GM12878 (cell line): ENCODE measurements at regions not wholly inside any gene's neighbourhood (a gene's known extent, or its start where the extent isn't known, plus 50 kb on each side); places are given as distances from the start of the nearest gene placed in this dataset.
A peak's percentile ranks its signal among the peaks of the same experiment; 100 is the strongest.

Source experiments
- ATAC-seq: fragments of 200-7000 bp; cut with Tn5 transposase; 3 replicates; pipeline ENCODE4 v1.9.1; 2020; ENCODE audit warnings: mild to moderate bottlenecking, moderate library complexity
- BruUV-seq: library from RNA; stranded (reverse); fragments of 400-500 nt; replicated peaks from 2 replicates; lab custom pipeline; 2021; lab: Mats Ljungman, UMichigan
- CTCF ChIA-PET: fragments of 300-600 bp; sonication (Branson Sonifier 250); formaldehyde crosslinking; extraction: SDS; loops from one replicate; lab custom pipeline; 2021; ENCODE audit warnings: inconsistent platforms; lab: Yijun Ruan, JAX
- POLR2A ChIA-PET: fragments of 350-600 bp; formaldehyde crosslinking; extraction: SDS; loops from one replicate; lab custom pipeline; 2021; ENCODE audit warnings: inconsistent platforms; lab: Charles Lee
- RAD21 ChIA-PET: fragments of 300-600 bp; sonication (Branson Sonifier 250); formaldehyde crosslinking; loops from one replicate; lab custom pipeline; 2023; ENCODE audit warnings: antibody characterized with exemption; ENCODE audit not compliant: unreplicated experiment; lab: Charles Lee
- SMC1A ChIA-PET: fragments of 300-600 bp; sonication (Branson Sonifier 250); formaldehyde crosslinking; loops from one replicate; lab custom pipeline; 2023; ENCODE audit not compliant: unreplicated experiment, uncharacterized antibody; lab: Charles Lee
- DNase-seq: peaks from one replicate; pipeline ENCODE4 v3.0.0-alpha.2; 2011; ENCODE audit warnings: low read depth, low spot score
- FAIRE-seq: peaks from 3 replicates; lab custom pipeline; 2011; peaks lifted over from hg19 to GRCh38; lab: Jason Lieb, UNC
- H2AFZ ChIP-seq: 2 replicates; pipeline ENCODE4 v1.6.0; 2011; ENCODE audit warnings: low read depth, low read length, control low read depth; ENCODE audit not compliant: control insufficient read depth
- H3K27ac ChIP-seq: 2 replicates; pipeline ENCODE4 v1.5.1; 2011; ENCODE audit warnings: control low read depth; ENCODE audit not compliant: control insufficient read depth, insufficient read depth
- H3K27me3 ChIP-seq, 2 experiments: replicated peaks in 1 of 2; 2 replicates each; pipeline versions ENCODE4 v1.6.0 to v1.6.1; 2011; ENCODE audit warnings: low read length in 1 of 2; ENCODE audit not compliant: control insufficient read depth in 2 of 2, insufficient read depth in 2 of 2
- H3K36me3 ChIP-seq, 2 experiments: 2 replicates each; pipeline ENCODE4 v1.5.1; 2011; ENCODE audit warnings: low read length in 1 of 2; ENCODE audit not compliant: control insufficient read depth in 2 of 2, insufficient read depth in 2 of 2
- H3K4me1 ChIP-seq: 2 replicates; pipeline ENCODE4 v1.6.1; 2011; ENCODE audit warnings: mild to moderate bottlenecking, low read length, moderate library complexity, mixed read lengths; ENCODE audit not compliant: control insufficient read depth, insufficient read depth
- H3K4me2 ChIP-seq: 2 replicates; pipeline ENCODE4 v1.6.0; 2011; ENCODE audit warnings: control low read depth; ENCODE audit not compliant: control insufficient read depth, insufficient read depth
- H3K4me3 ChIP-seq: fragments of 200-600 bp; sonication (generic); 2 replicates; pipeline ENCODE4 v1.5.1; 2016
- H3K79me2 ChIP-seq: 2 replicates; pipeline ENCODE4 v1.6.0; 2011; ENCODE audit warnings: low read length; ENCODE audit not compliant: control insufficient read depth, insufficient read depth
- H3K9ac ChIP-seq: 2 replicates; pipeline ENCODE4 v1.8.0; 2011; ENCODE audit warnings: low read length, control low read depth, mixed read lengths; ENCODE audit not compliant: control insufficient read depth, insufficient read depth
- H3K9me3 ChIP-seq: replicated peaks from 3 replicates; pipeline ENCODE4 v1.5.1; 2011; ENCODE audit warnings: mild to moderate bottlenecking, low read length; ENCODE audit not compliant: control insufficient read depth, insufficient read depth
- H4K20me1 ChIP-seq: 2 replicates; pipeline ENCODE4 v1.6.0; 2011; ENCODE audit not compliant: control insufficient read depth, insufficient read depth
- ATF7 ChIP-seq: fragments of 450-650 bp; IDR thresholded peaks from 2 replicates; pipeline ENCODE4 v1.6.1; 2016; ENCODE audit warnings: low read depth, mild to moderate bottlenecking
- CBFB ChIP-seq: IDR thresholded peaks from 2 replicates; pipeline ENCODE4 v1.6.1; 2016; ENCODE audit warnings: antibody characterized with exemption, low read depth
- HSF1 ChIP-seq: fragments of 150-350 bp; IDR thresholded peaks from 2 replicates; pipeline ENCODE4 v1.6.1; 2014; ENCODE audit warnings: mild to moderate bottlenecking, low read depth, low read length
- IKZF1 ChIP-seq: fragments of 450-650 bp; conservative IDR thresholded peaks from 2 replicates; pipeline ENCODE4 v1.6.1; 2017; ENCODE audit warnings: antibody characterized with exemption, mild to moderate bottlenecking
- LARP7 ChIP-seq: fragments of 450-650 bp; IDR thresholded peaks from 2 replicates; pipeline ENCODE4 v1.6.1; 2017; ENCODE audit warnings: mild to moderate bottlenecking
- MLLT1 ChIP-seq: fragments of 450-650 bp; IDR thresholded peaks from 2 replicates; pipeline ENCODE4 v1.6.1; 2016; ENCODE audit warnings: mild to moderate bottlenecking
- NBN ChIP-seq: fragments of 450-650 bp; IDR thresholded peaks from 2 replicates; pipeline ENCODE4 v1.6.1; 2016
- PAX5 ChIP-seq: IDR thresholded peaks from 2 replicates; pipeline ENCODE4 v1.6.1; 2011; ENCODE audit warnings: low read depth, low read length, borderline replicate concordance
- PAX8 ChIP-seq: fragments of 450-650 bp; IDR thresholded peaks from 2 replicates; pipeline ENCODE4 v1.6.1; 2017; ENCODE audit warnings: mild to moderate bottlenecking, moderate library complexity
- POU2F2 ChIP-seq: IDR thresholded peaks from 3 replicates; pipeline ENCODE4 v1.6.1; 2011; ENCODE audit warnings: low read depth, mild to moderate bottlenecking, low read length, borderline replicate concordance
- RB1 ChIP-seq: fragments of 450-650 bp; formaldehyde crosslinking; IDR thresholded peaks from 2 replicates; pipeline ENCODE4 v1.6.1; 2017; ENCODE audit warnings: mild to moderate bottlenecking, borderline replicate concordance
- WRNIP1 ChIP-seq: IDR thresholded peaks from 2 replicates; pipeline ENCODE4 v1.6.1; 2011; ENCODE audit warnings: low read depth, low read length, improper control_type of control experiment, borderline replicate concordance
- ZNF207 ChIP-seq: fragments of 450-650 bp; IDR thresholded peaks from 2 replicates; pipeline ENCODE4 v1.6.1; 2014; ENCODE audit warnings: antibody characterized with exemption, mild to moderate bottlenecking, borderline replicate concordance
- WGBS: methylation state at CpG from one replicate; pipeline ENCODE4 v1.1.6; 2016; ENCODE audit warnings: low lambda C conversion rate; ENCODE audit not compliant: insufficient replicate concordance, insufficient coverage; ENCODE audit errors: missing lambda C conversion rate; 5-methylcytosine and 5-hydroxymethylcytosine counted together
- in situ Hi-C: fragments of 300-500 bp; cut with MboI; formaldehyde crosslinking; loops from 9 replicates; pipeline ENCODE4 v1.14.3; 2018; ENCODE audit warnings: mixed read lengths
- intact Hi-C: fragments of 100-400 bp; cut with micrococcal nuclease; formaldehyde crosslinking; loops from one replicate; pipeline ENCODE4 v1.14.2; 2022; ENCODE audit not compliant: unreplicated experiment
- TF ChIP-seq, protein P1 (sequence below): fragments of 450-650 bp; IDR thresholded peaks from 2 replicates; pipeline ENCODE4 v1.6.1; 2017; ENCODE audit warnings: antibody characterized with exemption, mild to moderate bottlenecking, moderate library complexity
- TF ChIP-seq, protein P2 (sequence below), 3 experiments: IDR thresholded peaks in 2 of 3; conservative IDR thresholded peaks in 1 of 3; 2 replicates each; pipeline ENCODE4 v1.5.1; 2011; ENCODE audit warnings: low read depth in 3 of 3, low read length in 3 of 3, mild to moderate bottlenecking in 3 of 3, control low read depth in 2 of 3, moderate library complexity in 2 of 3, inconsistent platforms in 1 of 3, mixed read lengths in 1 of 3; ENCODE audit not compliant: control insufficient read depth in 2 of 3, insufficient read depth in 1 of 3; ENCODE audit errors: extremely low read depth in 1 of 3

- no peaks in the 10 kb centered on the region for H4K20me1 ChIP-seq
- TF ChIP-seq WRNIP1 (no peak), MLLT1 (no peak), PAX8 (peak; percentile 73; the same call in 1 of the 2 replicates), ATF7 (peak; percentile 42; the same call in 1 of the 2 replicates), NBN (no peak), POU2F2 (no peak), LARP7 (no peak), HSF1 (no peak), IKZF1 (no peak), PAX5 (peak; percentile 7; the same call in 1 of the 2 replicates), CBFB (no peak), RB1 (no peak), ZNF207 (no peak)
- TF ChIP-seq, protein P1, sequence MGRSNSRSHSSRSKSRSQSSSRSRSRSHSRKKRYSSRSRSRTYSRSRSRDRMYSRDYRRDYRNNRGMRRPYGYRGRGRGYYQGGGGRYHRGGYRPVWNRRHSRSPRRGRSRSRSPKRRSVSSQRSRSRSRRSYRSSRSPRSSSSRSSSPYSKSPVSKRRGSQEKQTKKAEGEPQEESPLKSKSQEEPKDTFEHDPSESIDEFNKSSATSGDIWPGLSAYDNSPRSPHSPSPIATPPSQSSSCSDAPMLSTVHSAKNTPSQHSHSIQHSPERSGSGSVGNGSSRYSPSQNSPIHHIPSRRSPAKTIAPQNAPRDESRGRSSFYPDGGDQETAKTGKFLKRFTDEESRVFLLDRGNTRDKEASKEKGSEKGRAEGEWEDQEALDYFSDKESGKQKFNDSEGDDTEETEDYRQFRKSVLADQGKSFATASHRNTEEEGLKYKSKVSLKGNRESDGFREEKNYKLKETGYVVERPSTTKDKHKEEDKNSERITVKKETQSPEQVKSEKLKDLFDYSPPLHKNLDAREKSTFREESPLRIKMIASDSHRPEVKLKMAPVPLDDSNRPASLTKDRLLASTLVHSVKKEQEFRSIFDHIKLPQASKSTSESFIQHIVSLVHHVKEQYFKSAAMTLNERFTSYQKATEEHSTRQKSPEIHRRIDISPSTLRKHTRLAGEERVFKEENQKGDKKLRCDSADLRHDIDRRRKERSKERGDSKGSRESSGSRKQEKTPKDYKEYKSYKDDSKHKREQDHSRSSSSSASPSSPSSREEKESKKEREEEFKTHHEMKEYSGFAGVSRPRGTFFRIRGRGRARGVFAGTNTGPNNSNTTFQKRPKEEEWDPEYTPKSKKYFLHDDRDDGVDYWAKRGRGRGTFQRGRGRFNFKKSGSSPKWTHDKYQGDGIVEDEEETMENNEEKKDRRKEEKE, result no peak
- TF ChIP-seq, protein P2, sequence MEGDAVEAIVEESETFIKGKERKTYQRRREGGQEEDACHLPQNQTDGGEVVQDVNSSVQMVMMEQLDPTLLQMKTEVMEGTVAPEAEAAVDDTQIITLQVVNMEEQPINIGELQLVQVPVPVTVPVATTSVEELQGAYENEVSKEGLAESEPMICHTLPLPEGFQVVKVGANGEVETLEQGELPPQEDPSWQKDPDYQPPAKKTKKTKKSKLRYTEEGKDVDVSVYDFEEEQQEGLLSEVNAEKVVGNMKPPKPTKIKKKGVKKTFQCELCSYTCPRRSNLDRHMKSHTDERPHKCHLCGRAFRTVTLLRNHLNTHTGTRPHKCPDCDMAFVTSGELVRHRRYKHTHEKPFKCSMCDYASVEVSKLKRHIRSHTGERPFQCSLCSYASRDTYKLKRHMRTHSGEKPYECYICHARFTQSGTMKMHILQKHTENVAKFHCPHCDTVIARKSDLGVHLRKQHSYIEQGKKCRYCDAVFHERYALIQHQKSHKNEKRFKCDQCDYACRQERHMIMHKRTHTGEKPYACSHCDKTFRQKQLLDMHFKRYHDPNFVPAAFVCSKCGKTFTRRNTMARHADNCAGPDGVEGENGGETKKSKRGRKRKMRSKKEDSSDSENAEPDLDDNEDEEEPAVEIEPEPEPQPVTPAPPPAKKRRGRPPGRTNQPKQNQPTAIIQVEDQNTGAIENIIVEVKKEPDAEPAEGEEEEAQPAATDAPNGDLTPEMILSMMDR (IDR thresholded peaks at IDR 0.05 in 2 of 3, conservative IDR thresholded peaks at IDR 0.05 in 1 of 3; ENCODE audit: control insufficient read depth in 2 of 3, extremely low read depth in 1 of 3, insufficient read depth in 1 of 3, low read depth in 3 of 3, low read length in 3 of 3), result no peak
- TF ChIP-seq, all 136 proteins: peak for 3
- Histone ChIP-seq H3K27me3 (no peaks in the 10 kb centered on the region; a peak in 2 of 4 replicates), H3K9ac (no peak overlapping the region), H3K36me3 (no peaks in the 10 kb centered on the region), H3K9me3 (no peaks in the 10 kb centered on the region), H2AFZ (no peak overlapping the region), H3K4me3 (no peak overlapping the region), H3K4me2 (no peak overlapping the region), H3K4me1 (peaks cover 12% of the 10 kb centered on the region), H3K79me2 (no peaks in the 10 kb centered on the region), H3K27ac (no peak overlapping the region)
- no TSS peak for BruUV-seq
- FAIRE-seq (no peak), DNase-seq (no peak), ATAC-seq (no peak)
- ChIA-PET RAD21 (no interaction called here), CTCF (no interaction called here), SMC1A (no interaction called here), POLR2A (no interaction called here)
- 47% methylated on average over 9 of the region's 9 CpGs for WGBS
- in situ Hi-C loops, result no loop called here
- intact Hi-C loops, result no loop called here
These were observed 94.1 kb upstream of the ATP2B2 start for GRCh38 chr3:10599444-10599843.
